ENCODE measurements at regions not wholly inside any gene's neighbourhood (a gene's known extent, or its start where the extent isn't known, plus 50 kb on each side); places are given as distances from the start of the nearest gene placed in this dataset.
"Not testable (repeated sequence)": the region's sequence is repeated elsewhere in the genome, so short reads cannot be mapped to it uniquely, and the experiment has no call there.

DNA sequence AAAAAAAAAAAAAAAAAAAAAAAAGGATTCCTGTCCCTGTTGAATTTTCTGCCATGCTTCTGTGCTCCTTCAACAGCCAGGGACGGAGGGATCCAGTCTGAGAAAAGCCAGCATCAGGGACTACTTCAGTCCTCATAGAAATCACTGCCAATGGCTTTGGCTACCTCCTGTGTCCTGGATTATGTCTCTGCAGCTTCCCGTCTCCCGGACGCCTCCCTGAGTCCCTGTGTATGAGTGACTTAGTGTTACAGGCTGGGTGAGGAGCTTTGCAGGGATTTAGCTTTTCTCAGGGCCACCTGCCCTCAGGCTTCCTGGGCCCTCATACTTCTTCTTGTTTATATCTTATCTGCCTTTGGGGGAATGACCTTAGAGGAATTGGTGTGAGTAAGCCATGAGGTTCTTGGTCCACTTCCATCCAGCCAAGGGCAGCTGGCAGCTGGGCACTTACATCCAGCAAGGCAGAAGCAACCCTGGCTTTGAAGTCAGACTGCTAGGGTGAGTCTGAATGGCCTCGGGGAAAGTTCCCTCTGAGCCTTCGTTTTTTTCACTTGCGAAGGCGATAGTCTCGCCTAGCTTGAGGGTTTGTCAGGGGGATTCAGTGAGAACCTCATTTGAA is 83.6 kb upstream of the CRYM start:
- DNase-seq = not testable (repeated sequence)

DNA sequence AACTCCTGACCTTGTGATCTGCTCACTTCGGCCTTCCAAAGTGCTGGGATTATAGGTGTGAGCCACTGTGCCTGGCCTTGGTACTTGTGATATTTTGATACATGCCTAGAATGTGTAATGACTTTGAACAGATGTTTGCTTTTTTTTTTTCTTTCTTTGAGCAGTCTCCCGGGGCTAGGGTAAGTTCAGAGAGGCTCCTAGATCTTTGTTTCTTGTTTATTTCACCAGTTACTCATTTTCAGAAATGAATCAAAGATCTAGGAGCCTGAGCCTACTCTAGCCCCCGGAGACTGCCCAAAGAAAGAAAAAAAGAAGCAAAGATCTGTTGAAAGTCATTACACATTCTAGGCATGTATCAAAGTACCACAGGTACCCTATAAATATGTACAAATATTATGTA is 83.0 kb upstream of the CRYM start:
- not testable (repeated sequence) for DNase-seq

DNA sequence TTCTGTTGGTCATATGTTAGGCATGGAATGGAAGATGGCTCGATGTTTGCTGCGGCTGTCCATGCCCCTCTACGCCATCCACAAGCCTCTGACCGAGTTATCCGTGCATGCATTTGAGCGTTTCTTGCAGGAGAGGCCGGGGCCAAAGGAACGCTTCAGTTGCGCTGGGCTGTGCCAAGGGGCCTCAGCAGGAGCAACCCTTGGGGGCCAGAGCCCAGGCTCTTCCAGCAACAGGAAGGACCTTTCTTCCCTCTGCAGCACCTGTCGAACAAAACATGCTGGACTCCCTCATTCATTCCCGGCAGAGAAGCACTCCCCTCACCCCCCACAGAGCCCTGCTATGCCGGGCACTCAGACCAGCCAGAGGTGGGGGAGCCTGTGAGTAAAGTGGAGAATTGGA is 81.4 kb upstream of the CRYM start:
- not testable (repeated sequence) for DNase-seq

DNA sequence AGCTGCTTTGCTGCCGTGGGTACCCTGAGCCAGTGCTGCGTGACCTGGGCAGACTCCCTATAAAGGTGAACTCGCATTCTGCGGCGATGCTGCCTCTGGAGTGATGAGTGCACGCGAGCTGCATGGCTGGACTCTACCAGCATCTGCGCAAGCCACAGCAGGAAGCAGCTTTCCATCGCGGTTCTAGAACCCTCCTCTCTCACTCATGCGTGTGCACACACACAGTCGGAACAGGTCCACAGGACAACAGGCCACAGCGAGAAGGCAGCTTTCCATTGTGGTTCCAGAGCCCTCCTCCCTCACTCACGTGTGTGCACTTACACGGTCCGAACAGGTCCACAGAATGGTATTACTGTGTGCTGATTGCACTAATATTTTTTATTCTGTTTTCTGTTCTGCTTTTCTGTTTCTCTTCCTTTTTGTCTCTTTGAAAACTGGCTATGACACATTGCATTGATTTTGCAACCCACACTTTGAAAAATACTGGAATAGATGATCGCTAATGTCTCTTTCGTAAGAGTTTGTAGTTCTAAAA is 80.2 kb upstream of the CRYM start:
- DNase-seq = not testable (repeated sequence)

DNA sequence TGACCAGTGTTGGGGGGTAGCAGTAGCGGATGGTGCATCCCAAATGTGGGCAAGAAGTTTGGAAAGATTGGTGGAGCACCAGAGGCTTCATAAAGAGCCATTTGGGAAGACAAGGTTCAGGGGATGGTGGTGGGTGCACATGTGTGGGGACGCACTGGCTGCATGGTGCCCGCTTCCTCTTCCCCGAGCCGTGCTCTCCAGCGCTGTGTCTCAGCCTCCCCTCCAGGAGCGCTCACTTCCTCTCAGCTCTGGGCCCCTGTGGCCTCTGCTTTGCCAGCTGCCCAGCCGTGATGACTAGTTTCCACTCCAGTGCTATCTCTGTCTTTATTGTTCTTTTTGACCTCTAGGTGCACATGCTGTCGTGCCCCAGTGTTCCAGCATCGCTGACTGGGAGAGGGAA is 78.2 kb upstream of the CRYM start:
- peak in 1 of 2 experiments; percentile 0 for DNase-seq

DNA sequence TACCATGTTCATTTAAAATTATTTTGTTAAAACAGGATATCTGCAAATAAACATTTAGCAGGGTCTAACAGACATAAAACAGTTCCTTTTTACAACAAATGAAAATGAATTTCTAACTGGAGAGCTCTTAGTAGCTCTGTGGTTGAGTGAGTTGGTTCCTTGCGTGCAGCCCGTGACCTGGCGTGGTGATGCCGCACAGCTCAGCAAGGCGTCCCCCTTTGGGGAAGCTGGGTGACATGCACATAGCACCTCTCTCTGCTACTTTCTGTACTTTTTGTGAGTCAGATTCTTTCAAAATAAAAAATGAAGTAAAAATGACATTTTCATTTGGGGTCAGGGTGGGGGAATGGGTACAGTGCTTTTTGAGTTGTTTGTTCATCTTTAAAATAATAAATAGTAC is 73.3 kb upstream of the CRYM start:
- not testable (repeated sequence) for DNase-seq

DNA sequence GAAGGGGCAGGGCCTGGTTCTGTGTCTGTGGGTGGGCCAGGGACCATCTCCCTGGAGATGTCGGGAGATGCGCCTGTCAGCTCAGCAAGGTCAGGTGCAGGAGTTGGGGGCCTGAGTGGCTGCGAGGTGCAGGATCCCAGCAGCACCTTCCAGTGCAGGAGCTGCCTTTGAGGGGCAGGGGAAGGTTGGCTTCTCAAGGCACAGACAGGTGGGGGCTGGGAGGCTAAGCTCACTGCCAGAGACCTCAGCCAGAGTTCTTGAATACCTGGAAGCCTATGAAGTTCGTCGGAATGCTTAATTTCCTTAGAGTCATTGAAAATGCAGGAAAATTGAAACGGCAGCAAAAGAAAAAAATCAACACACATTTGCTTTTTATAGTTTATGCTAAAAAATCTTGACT is 72.8 kb upstream of the CRYM start:
- not testable (repeated sequence) for DNase-seq

DNA sequence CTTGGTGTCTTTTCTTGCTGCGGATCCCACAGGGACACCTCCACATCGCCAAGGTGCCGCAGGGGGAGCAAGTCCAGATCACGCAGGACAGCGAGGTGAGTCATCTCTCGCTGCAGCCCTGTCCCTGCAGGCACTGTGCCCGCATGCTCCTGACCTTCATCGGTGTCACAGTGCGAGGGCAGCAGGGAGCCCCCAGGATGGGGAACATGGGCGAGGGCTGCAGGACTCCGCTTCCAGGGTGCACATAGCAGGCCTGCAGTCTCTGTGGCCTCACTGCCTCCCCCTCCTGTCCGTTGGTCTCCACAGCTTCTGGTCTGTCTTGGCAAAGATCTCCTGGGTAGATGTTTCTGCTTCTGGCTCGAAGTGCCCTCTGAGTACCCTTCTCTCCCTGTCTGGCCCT is 71.2 kb upstream of the CRYM start:
- DNase-seq = not testable (repeated sequence)

DNA sequence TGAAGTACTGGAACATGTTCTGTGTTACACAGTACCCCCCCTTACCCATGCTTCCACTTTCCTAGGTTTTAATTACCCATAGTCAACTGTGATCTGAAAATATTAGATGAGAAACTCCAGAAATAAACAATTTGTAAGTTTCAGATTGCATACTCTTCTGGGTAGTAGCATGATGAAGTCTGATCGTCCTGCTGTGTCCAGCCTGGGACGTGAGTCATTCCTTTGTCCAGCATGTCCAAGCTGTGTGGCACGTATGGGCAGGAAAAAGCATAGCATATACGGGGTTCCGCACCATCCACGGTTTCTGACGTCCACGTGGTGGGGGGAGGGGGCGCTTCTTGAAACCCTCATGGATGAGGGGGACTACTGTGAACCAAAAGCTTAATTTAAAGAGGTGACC is 70.7 kb upstream of the CRYM start:
- DNase-seq = not testable (repeated sequence)

DNA sequence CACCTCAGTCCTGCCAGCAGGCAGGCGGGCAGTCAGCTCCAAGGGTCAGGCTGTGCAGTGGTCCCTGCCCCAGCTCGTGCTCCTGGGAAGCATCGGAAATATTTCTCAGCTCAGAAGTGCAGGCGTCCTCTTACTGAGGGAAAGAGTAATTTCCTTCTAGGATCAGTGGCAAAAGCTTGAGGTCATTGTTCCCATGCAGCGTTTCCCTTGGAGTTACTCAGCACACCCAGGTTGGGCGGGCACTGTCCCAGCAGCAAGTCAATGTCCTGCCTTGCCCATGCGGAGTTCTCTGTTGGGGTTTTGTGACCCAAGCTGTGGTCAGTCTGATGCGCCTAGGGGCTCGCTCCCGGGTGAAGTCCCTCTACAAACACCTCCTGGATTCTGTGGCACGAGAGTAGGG is 69.4 kb upstream of the CRYM start:
- not testable (repeated sequence) for DNase-seq

DNA sequence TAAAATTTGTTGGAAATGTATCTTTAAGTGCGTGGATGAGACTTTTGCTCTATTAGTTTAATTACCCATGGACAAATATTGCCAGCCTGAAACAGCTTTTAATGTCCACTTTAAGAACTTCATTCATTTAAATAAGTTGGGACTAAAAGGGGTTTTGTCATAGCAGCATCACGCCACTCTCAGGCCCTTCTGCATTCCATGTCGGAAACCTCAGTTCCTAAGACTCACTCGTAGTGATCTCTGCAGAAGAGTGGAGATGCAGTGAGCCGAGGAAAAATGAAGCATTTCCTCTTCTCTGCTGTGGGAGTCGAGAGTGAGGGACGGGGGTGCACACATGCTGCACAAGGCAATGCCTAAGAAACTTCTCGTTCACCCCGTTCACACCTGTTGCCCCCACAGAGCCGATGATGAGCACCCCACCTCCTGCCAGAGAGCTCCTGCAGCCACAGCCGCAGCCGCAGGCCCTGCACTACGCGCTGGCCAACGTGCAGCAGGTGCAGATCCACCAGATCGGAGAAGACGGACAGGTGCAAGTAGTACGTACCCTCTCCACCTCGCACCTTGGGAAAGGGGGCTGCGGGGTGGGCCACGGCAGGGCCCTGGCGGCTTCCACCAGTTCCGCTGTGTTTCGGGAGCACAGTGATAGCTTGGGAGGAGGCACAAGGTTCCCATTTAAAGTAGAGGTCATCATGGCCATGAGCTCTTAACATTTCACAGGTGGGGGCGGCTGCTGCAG is 68.8 kb upstream of the CRYM start:
- not testable (repeated sequence) for DNase-seq

DNA sequence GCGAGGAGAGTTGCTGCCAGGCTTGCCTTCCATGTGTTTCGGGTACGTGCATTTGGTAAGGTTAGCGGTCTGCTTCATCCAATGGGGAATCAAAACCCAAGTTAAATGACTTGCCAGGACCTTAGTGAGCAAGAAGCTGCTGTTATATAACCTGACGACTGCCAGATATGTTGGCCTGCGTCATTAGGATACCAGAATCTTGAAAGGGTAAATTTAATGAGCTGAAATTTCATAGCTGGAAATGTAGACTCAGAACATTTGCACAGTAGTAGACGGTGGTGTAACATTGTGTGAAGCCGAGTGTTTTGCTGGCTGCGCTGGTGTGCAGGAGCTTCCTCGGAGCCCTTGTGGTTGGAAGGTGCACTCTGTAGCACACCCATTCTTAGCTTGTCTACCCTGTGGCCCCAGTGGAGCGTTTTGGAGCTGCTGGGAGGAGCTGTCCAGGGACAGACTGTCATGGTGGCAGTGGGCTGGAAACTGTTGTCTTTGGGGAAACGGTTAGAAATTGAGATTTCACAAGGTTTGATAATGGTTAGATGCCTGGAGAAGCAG is 66.3 kb upstream of the CRYM start:
- not testable (repeated sequence) for DNase-seq

DNA sequence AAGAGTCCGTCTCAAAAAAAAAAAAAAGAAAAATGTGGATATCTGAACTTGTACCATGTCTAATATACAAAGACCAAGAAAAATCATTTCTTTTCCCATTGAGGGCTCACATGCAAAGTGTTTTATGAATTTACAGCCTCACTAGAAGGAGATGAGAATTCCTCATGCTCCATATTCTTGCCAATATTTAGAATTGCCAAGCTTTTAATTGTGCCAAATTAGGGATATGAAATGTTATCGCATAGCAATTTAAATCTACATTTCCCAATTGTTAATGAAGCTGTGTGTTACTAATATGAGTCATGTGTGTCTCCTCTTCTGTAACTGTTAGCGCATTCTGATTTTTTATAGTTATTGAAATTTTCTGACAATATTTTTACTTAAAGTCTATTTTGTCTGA is 63.0 kb upstream of the CRYM start:
- DNase-seq = no peak

DNA sequence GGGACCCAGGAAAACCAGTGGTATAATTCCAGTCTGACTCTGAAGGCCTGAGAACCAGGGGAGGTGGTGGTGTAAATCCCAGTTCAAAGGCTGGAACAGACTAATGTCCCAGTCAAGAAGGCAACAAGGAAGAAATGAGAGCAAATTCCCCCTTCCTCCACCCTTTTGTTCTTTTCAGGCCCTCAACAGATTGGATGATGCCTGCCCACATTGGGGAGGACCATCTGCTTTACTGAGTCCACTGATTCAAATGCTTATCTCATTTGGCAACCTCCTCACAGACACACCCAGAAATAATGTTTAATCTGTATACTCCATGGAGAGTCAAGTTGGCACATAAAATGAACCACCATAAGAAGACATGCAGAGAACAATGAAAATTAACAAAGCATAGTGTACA is 61.9 kb upstream of the CRYM start:
- DNase-seq = no peak

DNA sequence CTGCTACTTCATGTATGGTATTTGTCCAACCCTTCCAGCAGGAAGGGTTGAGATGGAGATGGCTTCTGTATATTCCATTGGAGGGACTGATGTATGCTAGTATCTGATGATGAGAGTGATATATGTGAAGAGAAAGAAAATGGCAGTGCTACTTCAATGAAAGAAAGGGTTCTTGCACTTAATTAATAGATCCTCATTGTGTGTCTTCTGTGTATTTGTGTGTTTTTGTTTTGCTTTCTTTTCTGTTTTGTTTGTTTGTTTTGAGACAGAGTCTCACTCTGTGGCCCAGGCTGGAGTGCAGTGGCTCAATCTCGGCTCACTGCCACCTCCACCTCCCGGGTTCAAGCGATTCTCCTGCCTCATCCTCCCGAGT is 61.2 kb upstream of the CRYM start:
- no peak for DNase-seq

DNA sequence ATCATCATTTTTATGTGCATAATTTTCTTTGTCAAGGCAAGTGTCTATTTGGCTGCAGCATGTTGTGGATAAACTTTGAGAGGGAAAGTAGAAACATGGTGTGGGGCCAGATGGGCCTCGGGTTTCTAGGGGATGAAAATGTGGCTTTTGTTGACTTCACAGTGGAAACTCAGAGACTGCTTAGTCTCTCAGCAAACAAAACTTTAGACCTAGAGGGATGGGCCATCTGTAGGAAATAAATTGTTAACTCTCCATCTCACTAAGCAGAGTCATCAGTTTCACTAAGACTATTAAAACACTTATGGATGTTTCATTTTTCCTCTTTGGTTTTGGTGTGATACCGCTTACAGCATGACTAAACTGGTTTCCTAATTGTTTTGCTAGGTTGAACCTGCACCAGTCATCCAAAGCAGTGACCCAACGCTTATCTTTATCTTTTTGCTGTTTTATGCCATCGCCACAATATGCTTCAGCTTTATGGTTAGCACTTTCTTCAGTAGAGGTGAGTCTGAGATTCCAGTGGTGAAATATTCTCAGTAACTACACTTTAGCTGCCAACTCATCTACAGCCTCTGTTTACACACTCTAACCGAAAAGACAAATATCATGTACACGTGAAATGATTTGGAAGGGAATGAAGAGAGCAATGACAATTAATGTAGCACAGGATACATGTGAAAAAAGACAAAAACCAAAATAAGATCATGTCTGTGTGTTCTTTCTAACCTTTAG is 60.6 kb upstream of the CRYM start:
- no peak for DNase-seq

DNA sequence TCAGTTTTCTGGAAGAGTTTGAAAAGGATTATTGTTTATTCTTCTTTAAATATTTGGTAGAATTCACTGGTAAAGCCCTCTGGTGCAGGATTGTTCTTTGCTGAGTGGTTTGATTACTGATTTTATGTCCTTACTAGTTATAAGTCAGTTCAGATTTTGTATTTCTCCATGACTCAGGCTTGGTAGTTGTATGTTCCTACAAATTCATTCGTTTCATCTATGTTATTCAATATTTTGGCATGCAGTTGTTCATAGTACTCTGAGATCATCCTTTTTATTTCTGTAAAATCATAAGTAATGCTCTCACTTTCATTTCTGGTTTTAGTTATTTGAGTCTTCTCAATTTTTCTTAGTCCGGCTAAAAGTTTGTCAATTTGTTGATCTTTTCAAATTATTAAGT is 58.1 kb upstream of the CRYM start:
- DNase-seq = no peak

DNA sequence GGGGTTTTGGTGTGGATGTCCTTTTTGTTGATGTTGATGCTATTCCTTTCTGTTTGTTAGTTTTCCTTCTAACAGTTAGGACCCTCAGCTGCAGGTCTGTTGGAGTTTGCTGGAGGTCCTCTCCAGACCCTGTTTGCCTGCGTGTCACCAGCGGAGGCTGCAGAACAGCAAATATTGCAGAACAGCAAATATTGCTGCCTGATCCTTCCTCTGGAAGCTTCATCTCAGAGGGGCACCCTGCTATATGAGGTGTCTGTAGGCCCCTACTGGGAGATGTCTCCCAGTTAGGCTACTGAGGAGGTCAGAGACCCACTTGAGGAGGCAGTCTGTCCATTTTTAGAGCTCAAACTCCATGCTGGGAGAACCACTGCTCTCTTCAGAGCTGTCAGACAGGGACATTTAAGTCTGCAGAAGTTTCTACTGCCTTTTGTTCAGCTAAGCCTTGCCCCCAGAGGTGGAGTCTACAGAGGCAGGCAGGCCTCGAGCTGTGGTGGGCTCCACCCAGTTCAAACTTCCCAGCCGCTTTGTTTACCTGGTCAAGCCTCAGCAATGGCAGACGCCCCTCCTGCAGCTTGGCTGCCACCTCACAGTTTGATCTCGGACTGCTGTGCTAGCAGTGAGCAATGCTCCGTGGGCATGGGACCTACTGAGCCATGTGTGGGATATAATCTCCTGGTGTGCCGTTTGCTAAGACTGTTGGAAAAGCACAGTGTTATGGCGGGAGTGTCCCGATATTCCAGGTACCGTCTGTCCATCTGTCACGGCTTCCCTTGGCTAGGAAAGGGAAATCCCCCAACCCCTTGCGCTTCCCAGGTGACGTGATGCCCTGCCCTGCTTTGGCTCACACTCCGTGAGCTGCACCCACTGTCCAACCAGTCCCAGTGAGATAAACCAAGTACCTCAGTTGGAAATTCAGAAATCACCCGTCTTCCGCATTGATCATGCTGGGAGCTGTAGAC is 56.4 kb upstream of the CRYM start:
- not testable (repeated sequence) for DNase-seq

DNA sequence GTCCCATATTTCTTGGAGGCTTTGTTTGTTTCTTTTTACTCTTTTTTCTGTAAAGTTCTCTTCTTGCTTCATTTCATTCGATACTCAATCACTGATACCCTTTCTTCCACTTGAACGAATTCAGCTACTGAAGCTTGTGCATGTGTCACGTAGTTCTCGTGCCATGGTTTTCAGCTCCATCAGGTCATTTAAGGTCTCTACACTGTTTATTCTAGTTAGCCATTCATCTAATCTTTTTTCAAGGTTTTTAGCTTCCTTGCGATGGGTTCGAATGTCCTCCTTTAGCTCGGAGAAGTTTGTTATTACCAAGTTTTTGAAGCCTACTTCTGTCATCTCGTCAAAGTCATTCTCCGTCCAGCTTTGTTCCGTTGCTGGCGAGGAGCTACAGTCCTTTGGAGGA is 55.6 kb upstream of the CRYM start:
- DNase-seq = not testable (repeated sequence)

Data from Kasumi-1 (cell line).